Activated B cell treated with CpG ODN at 0.5 μM for 24 hours (primary cell): ENCODE measurements at regions not wholly inside any gene's neighbourhood (a gene's known extent, or its start where the extent isn't known, plus 50 kb on each side); places are given as distances from the start of the nearest gene placed in this dataset.
"Not testable (repeated sequence)": the region's sequence is repeated elsewhere in the genome, so short reads cannot be mapped to it uniquely, and the experiment has no call there.

Experiments
- ATAC-seq: fragments of 200-7000 bp; cut with Tn5 transposase; one replicate; pipeline ENCODE4 v1.10.0; 2021; ENCODE audit warnings: low read depth, mild to moderate bottlenecking, moderate library complexity
- CTCF ChIA-PET: fragments of 350-600 bp; sonication (Branson Sonifier 250); formaldehyde crosslinking; loops from one replicate; lab custom pipeline; 2021; ENCODE audit warnings: antibody characterized with exemption; lab: Charles Lee
- POLR2A ChIA-PET: fragments of 350-600 bp; sonication (Branson Sonifier 250); formaldehyde crosslinking; loops from one replicate; lab custom pipeline; 2021; ENCODE audit warnings: antibody characterized with exemption; lab: Charles Lee
- DNase-seq: peaks from one replicate; pipeline ENCODE4 v3.0.0; 2022
- H3K27ac Mint-ChIP-seq: one replicate; pipeline ENCODE4 v1.8.0; 2020; ENCODE audit warnings: mixed read lengths
- H3K27me3 Mint-ChIP-seq: one replicate; pipeline ENCODE4 v1.8.0; 2021; ENCODE audit warnings: mixed read lengths
- H3K36me3 Mint-ChIP-seq: one replicate; pipeline ENCODE4 v1.8.0; 2021; ENCODE audit warnings: low read depth, mixed read lengths
- H3K4me1 Mint-ChIP-seq: one replicate; pipeline ENCODE4 v1.8.0; 2021; ENCODE audit warnings: mixed read lengths
- H3K4me3 Mint-ChIP-seq: one replicate; pipeline ENCODE4 v1.8.0; 2020; ENCODE audit warnings: mild to moderate bottlenecking, mixed read lengths
- H3K9me3 Mint-ChIP-seq: one replicate; pipeline ENCODE4 v1.8.0; 2020; ENCODE audit warnings: mixed read lengths
- intact Hi-C: fragments of 100-400 bp; cut with micrococcal nuclease; formaldehyde crosslinking; loops from one replicate; pipeline ENCODE4 v1.15.1; 2024
- TF ChIP-seq, protein P1 (sequence below): fragments of 200-600 bp; IDR thresholded peaks from one replicate; pipeline ENCODE4 v1.8.0; 2022; ENCODE audit warnings: antibody characterized with exemption, mild to moderate bottlenecking

DNA sequence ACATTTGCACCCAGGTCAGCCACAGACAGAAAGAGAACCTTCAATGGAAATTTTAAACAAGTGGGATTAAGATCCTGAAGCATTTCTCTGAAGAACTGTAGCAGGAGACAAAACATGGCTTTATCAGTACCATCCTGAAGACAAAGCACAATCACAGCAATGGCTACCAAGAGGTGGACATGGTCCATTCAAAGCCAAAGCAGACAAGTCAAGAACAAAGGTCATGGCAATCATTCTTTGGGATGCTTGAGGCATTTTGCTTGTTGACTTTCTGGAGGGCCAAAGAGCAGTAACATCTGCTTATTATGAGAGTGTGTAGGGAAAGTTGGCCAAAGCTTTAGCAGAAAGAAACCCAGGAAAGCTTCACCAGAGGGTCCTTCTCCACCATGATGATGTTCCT, 248.2 kb downstream of the TOX3 start:
- no peak for DNase-seq
- TF ChIP-seq, protein P1, sequence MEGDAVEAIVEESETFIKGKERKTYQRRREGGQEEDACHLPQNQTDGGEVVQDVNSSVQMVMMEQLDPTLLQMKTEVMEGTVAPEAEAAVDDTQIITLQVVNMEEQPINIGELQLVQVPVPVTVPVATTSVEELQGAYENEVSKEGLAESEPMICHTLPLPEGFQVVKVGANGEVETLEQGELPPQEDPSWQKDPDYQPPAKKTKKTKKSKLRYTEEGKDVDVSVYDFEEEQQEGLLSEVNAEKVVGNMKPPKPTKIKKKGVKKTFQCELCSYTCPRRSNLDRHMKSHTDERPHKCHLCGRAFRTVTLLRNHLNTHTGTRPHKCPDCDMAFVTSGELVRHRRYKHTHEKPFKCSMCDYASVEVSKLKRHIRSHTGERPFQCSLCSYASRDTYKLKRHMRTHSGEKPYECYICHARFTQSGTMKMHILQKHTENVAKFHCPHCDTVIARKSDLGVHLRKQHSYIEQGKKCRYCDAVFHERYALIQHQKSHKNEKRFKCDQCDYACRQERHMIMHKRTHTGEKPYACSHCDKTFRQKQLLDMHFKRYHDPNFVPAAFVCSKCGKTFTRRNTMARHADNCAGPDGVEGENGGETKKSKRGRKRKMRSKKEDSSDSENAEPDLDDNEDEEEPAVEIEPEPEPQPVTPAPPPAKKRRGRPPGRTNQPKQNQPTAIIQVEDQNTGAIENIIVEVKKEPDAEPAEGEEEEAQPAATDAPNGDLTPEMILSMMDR, result no peak
- Mint-ChIP-seq H3K27ac (no peak overlapping the region), H3K9me3 (peaks cover 7% of the 10 kb centered on the region), H3K4me1 (no peaks in the 10 kb centered on the region), H3K36me3 (no peaks in the 10 kb centered on the region), H3K4me3 (no peak overlapping the region), H3K27me3 (no peaks in the 10 kb centered on the region)
- intact Hi-C loops, result no loop called here
- ATAC-seq, result no peak
- POLR2A ChIA-PET, result no interaction called here
- CTCF ChIA-PET, result no interaction called here

DNA sequence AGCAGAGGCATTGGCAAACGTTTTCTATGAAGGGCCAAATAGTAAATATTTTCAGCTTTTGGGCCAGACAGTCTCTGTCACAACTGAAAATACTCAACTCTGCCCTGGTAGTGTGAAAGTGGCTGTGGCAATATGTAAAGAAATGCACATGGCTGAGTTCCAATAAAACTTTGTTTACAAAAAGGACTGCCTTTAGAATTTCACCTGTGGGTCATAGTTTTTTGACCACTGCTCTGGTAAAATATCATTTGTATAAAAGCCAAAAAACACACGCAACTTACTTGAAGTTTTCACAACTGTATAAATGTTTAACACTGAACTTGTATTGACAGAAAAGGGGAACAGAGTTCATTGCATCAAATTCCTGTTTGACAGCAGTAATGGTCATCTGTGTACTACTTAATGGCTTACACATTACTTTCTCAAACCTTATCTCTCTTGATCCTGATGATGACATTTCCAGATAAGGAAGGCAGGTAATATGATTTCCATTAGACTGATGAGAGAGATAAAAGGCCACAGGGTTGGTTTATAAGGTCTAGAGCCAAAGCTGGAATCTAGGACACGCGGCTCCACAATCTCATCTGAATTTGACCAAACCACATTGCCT, 250.1 kb downstream of the TOX3 start:
- DNase-seq, H3K4me3 Mint-ChIP-seq, CTCF ChIA-PET, intact Hi-C loops, ATAC-seq, H3K36me3 Mint-ChIP-seq, POLR2A ChIA-PET, H3K27me3 Mint-ChIP-seq, H3K9me3 Mint-ChIP-seq, H3K27ac Mint-ChIP-seq, H3K4me1 Mint-ChIP-seq: not testable (repeated sequence)

DNA sequence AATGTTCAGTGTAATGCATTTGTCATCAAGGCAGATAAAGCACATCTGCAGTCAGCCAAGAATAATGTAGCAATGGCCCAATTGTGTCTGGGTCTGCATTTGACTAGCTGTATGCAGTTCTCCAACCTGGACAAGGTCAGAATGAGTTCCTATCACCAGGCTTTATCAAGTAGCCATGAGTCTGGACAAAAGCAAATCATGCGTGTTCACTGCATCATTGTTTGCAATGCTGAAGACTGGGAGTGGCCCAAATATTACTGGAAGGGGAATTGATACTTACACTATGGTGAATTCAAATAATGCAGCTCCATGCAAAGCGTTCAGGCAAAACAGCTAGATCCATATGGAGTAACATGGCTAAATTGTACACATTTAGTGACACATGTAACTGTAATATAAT, 250.9 kb downstream of the TOX3 start:
- Mint-ChIP-seq H3K4me3 (no peak overlapping the region), H3K9me3 (peaks cover 3% of the 10 kb centered on the region), H3K4me1 (no peaks in the 10 kb centered on the region), H3K27me3 (no peaks in the 10 kb centered on the region), H3K36me3 (no peaks in the 10 kb centered on the region), H3K27ac (no peak overlapping the region)
- intact Hi-C loops, result no loop called here
- CTCF ChIA-PET, result no interaction called here
- POLR2A ChIA-PET, result no interaction called here
- TF ChIP-seq, protein P1, result no peak
- DNase-seq, result no peak
- no peak for ATAC-seq

DNA sequence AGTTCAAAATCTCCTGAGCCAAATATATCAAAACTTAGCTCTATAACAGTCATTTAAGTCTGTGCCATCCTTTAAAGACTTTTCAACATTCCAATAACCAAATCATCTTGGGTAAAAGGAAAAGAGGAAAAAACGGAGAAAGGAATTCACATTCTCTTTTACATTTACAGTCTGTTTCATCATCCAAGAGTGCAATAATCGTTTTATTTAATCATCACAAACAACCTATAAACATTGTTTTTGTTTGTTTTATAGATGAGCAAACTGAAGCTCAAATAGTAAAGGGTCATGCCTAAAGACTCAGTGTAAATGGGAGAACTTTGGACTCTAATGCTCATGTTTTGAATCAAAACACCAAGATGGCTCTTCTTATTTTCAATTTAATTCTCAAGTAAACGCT, 252.3 kb downstream of the TOX3 start:
- POLR2A ChIA-PET, result no interaction called here
- TF ChIP-seq, protein P1, result no peak
- H3K27me3 Mint-ChIP-seq, result no peaks in the 10 kb centered on the region
- H3K4me3 Mint-ChIP-seq, result no peak overlapping the region
- no peak overlapping the region for H3K27ac Mint-ChIP-seq
- H3K4me1 Mint-ChIP-seq, result no peaks in the 10 kb centered on the region
- H3K9me3 Mint-ChIP-seq, result peaks cover 4% of the 10 kb centered on the region
- no peaks in the 10 kb centered on the region for H3K36me3 Mint-ChIP-seq
- CTCF ChIA-PET, result no interaction called here
- DNase-seq (no peak), ATAC-seq (no peak)
- intact Hi-C loops, result no loop called here

DNA sequence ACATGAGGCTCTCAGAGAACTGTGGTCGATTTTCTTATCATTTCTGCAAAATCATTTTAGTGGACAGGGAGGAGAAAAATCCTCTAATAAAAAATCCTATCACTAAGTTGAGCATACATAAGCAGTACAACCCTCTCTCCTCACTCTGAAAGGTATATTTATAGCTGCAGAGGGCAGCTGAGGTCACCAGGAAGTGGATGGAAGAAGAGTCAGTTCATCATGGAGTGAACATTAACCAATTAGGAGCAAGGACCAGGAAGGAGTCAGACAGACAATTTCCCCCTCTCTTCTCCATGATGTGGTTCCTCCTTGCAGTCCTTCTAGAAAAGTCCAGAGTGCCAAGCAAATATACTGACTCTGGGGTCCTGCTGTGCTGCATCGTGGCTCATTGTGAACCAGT, 253.7 kb downstream of the TOX3 start:
- H3K9me3 Mint-ChIP-seq, result peaks cover 6% of the 10 kb centered on the region
- H3K4me3 Mint-ChIP-seq, result no peak overlapping the region
- no peaks in the 10 kb centered on the region for H3K27me3 Mint-ChIP-seq
- POLR2A ChIA-PET, result no interaction called here
- intact Hi-C loops, result no loop called here
- no peak overlapping the region for H3K27ac Mint-ChIP-seq
- no peaks in the 10 kb centered on the region for H3K4me1 Mint-ChIP-seq
- no peak for DNase-seq
- CTCF ChIA-PET, result no interaction called here
- no peaks in the 10 kb centered on the region for H3K36me3 Mint-ChIP-seq
- TF ChIP-seq, protein P1, result no peak
- no peak for ATAC-seq
